ENCODE measurements at regions not wholly inside any gene's neighbourhood (a gene's known extent, or its start where the extent isn't known, plus 50 kb on each side); places are given as distances from the start of the nearest gene placed in this dataset.

DNA sequence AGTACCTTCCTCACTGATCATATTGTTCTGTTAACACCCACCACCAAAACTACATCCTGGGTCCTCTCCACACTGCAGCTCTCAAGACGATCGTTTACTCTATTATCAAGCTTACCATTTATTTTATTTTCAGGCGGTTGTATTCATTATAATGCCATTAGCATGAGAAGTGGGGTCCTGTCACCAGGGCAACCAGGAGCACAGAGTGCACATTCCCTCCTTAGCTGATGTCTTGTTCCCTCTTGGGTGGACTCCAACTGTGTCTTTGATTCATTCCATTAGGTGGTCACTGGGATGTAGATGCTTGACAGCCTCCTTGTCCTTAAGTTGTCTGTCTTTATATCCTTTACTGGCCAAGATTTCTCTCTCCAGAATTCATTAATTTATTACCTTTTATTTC, 965.9 kb upstream of the EEF2KMT start:
- no peak overlapping the region for H3K4me3 ChIP-seq
- no peak overlapping the region for H3K27ac ChIP-seq (ENCODE audit: low read depth in 1 of 2, low read length in 1 of 2)
- H3K36me3 ChIP-seq (ENCODE audit: control insufficient read depth in 4 of 4, insufficient read depth in 4 of 4, low read length in 4 of 4): no peaks in the 10 kb centered on the region
- no peaks in the 10 kb centered on the region for H3K4me1 ChIP-seq (ENCODE audit: control insufficient read depth in 5 of 5, insufficient read depth in 5 of 5, low read length in 5 of 5)
- peaks cover 0 to 3% (median 0%) of the 10 kb centered on the region in 4 donors for H3K9me3 ChIP-seq (ENCODE audit: control insufficient read depth in 4 of 4, insufficient read depth in 3 of 4, low read length in 3 of 4)
- DNase-seq (no peak), ATAC-seq (ENCODE audit: insufficient read depth, low FRiP score) (no peak)
- no peaks in the 10 kb centered on the region for H3K27me3 ChIP-seq (ENCODE audit: control insufficient read depth in 3 of 3, insufficient read depth in 3 of 3, low read length in 2 of 3)
- TF ChIP-seq, protein P1, sequence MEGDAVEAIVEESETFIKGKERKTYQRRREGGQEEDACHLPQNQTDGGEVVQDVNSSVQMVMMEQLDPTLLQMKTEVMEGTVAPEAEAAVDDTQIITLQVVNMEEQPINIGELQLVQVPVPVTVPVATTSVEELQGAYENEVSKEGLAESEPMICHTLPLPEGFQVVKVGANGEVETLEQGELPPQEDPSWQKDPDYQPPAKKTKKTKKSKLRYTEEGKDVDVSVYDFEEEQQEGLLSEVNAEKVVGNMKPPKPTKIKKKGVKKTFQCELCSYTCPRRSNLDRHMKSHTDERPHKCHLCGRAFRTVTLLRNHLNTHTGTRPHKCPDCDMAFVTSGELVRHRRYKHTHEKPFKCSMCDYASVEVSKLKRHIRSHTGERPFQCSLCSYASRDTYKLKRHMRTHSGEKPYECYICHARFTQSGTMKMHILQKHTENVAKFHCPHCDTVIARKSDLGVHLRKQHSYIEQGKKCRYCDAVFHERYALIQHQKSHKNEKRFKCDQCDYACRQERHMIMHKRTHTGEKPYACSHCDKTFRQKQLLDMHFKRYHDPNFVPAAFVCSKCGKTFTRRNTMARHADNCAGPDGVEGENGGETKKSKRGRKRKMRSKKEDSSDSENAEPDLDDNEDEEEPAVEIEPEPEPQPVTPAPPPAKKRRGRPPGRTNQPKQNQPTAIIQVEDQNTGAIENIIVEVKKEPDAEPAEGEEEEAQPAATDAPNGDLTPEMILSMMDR (IDR thresholded peaks at IDR 0.05; ENCODE audit: control extremely low read depth, extremely low read depth): no peak
- H3K9ac ChIP-seq (ENCODE audit: insufficient read depth in 1 of 2, low read length in 2 of 2): no peak overlapping the region
- 62 to 76% methylated on average over 3 of the region's 3 CpGs for WGBS, 2 donors

DNA sequence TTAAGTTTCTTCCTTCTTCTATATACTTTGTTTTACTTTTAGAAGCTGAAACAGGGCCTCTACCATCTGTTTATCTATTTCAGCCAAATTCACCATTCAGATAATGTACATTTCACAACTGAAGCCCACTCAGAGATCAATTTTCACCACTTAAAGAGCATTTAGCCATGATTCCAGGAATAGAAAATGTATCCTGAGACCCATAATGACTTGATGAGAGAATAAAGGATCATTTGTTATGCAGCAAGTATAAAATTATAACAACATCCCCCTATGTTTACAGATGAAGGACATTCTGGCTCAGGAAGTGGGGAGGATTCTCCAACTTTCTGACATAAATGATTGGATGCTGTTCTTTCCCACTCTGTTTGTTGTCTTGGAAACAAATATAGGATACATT, 962.1 kb upstream of the EEF2KMT start:
- ATAC-seq (ENCODE audit: insufficient read depth, low FRiP score): no peak
- TF ChIP-seq, protein P1 (IDR thresholded peaks at IDR 0.05; ENCODE audit: control extremely low read depth, extremely low read depth): no peak
- no peaks in the 10 kb centered on the region for H3K36me3 ChIP-seq (ENCODE audit: control insufficient read depth in 4 of 4, insufficient read depth in 4 of 4, low read length in 4 of 4)
- H3K4me1 ChIP-seq (ENCODE audit: control insufficient read depth in 5 of 5, insufficient read depth in 5 of 5, low read length in 5 of 5): no peaks in the 10 kb centered on the region
- peak in 1 of 3 donors; percentile 15 for DNase-seq
- H3K9me3 ChIP-seq (ENCODE audit: control insufficient read depth in 4 of 4, insufficient read depth in 3 of 4, low read length in 3 of 4): peaks cover 0 to 3% (median 0%) of the 10 kb centered on the region in 4 donors
- no peak overlapping the region for H3K27ac ChIP-seq (ENCODE audit: low read depth in 1 of 2, low read length in 1 of 2)
- no peak overlapping the region for H3K9ac ChIP-seq (ENCODE audit: insufficient read depth in 1 of 2, low read length in 2 of 2)
- H3K27me3 ChIP-seq (ENCODE audit: control insufficient read depth in 3 of 3, insufficient read depth in 3 of 3, low read length in 2 of 3): no peaks in the 10 kb centered on the region
- H3K4me3 ChIP-seq: no peak overlapping the region

DNA sequence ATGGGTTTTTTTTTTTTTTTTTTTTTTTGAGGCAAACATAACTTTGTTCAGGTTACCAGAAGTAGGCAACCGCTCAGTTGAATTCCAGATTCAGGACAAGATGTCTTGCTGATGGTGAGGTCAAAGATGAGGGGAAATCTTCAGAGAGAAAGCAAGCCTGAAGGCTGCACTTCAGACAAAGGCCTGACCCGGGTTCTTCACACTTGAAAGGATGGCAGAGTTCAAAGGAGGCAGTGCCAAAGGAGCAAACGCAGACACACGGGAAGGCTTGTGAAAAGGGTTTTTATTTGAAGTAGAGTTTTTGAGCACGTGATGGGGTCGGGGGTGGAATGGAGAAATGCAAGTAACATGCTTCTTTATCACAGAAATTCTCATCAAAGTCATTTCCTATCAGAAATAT, 960.2 kb upstream of the EEF2KMT start:
- no peaks in the 10 kb centered on the region for H3K4me1 ChIP-seq (ENCODE audit: control insufficient read depth in 5 of 5, insufficient read depth in 5 of 5, low read length in 5 of 5)
- 38 to 50% methylated on average over 6 of the region's 6 CpGs for WGBS, 2 donors

DNA sequence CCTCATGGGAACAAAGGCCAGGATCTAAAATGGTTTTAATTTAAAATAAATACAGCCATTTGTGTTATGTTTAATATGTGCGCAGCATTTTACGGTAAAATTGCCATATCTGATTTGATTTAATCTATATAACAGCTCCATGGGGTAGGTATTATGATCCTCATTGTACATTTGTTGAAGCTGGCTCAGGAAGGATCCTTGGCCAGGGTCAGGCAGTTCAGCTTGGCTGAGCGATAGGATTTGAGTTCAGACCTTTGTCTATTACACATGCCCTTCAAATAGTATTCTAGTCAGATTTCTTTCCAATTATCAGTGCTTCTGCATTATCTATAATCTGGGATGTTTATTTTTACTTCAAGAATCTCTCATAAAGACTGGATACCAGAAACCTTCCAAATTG, 950.4 kb upstream of the EEF2KMT start:
- no peak overlapping the region for H3K27ac ChIP-seq (ENCODE audit: low read depth in 1 of 2, low read length in 1 of 2)
- WGBS, 2 donors: 84 to 93% methylated on average over 3 of the region's 3 CpGs
- no peaks in the 10 kb centered on the region for H3K4me1 ChIP-seq (ENCODE audit: control insufficient read depth in 5 of 5, insufficient read depth in 5 of 5, low read length in 5 of 5)

More for the DNA sequence above, 960.2 kb upstream of the EEF2KMT start:
- Histone ChIP-seq H3K27ac (ENCODE audit: low read depth in 1 of 2, low read length in 1 of 2) (no peak overlapping the region), H3K36me3 (ENCODE audit: control insufficient read depth in 4 of 4, insufficient read depth in 4 of 4, low read length in 4 of 4) (no peaks in the 10 kb centered on the region), H3K27me3 (ENCODE audit: control insufficient read depth in 3 of 3, insufficient read depth in 3 of 3, low read length in 2 of 3) (no peaks in the 10 kb centered on the region), H3K4me3 (no peak overlapping the region), H3K9ac (ENCODE audit: insufficient read depth in 1 of 2, low read length in 2 of 2) (no peak overlapping the region), H3K9me3 (ENCODE audit: control insufficient read depth in 4 of 4, insufficient read depth in 3 of 4, low read length in 3 of 4) (peaks cover 0 to 3% (median 0%) of the 10 kb centered on the region in 4 donors)
- no peak for ATAC-seq (ENCODE audit: insufficient read depth, low FRiP score)
- no peak for DNase-seq
- TF ChIP-seq, protein P1 (IDR thresholded peaks at IDR 0.05; ENCODE audit: control extremely low read depth, extremely low read depth): no peak

More for the DNA sequence above, 950.4 kb upstream of the EEF2KMT start:
- DNase-seq (no peak), ATAC-seq (ENCODE audit: insufficient read depth, low FRiP score) (no peak)
- no peak overlapping the region for H3K9ac ChIP-seq (ENCODE audit: insufficient read depth in 1 of 2, low read length in 2 of 2)
- H3K4me3 ChIP-seq: no peak overlapping the region
- peaks cover 0 to 2% (median 0%) of the 10 kb centered on the region in 4 donors for H3K9me3 ChIP-seq (ENCODE audit: control insufficient read depth in 4 of 4, insufficient read depth in 3 of 4, low read length in 3 of 4)
- H3K36me3 ChIP-seq (ENCODE audit: control insufficient read depth in 4 of 4, insufficient read depth in 4 of 4, low read length in 4 of 4): no peaks in the 10 kb centered on the region
- TF ChIP-seq, protein P1 (IDR thresholded peaks at IDR 0.05; ENCODE audit: control extremely low read depth, extremely low read depth): no peak
- H3K27me3 ChIP-seq (ENCODE audit: control insufficient read depth in 3 of 3, insufficient read depth in 3 of 3, low read length in 2 of 3): no peaks in the 10 kb centered on the region

All from lung (tissue), 11 donors.